Panc1 (cell line): ENCODE measurements at regions not wholly inside any gene's neighbourhood (a gene's known extent, or its start where the extent isn't known, plus 50 kb on each side); places are given as distances from the start of the nearest gene placed in this dataset.

Experiments
- CTCF ChIP-seq: fragments of 450-650 bp; IDR thresholded peaks from 2 replicates; pipeline ENCODE4 v1.5.1; 2017; ENCODE audit warnings: mild to moderate bottlenecking
- REST ChIP-seq, 2 experiments: IDR thresholded peaks; 2 replicates each; pipeline ENCODE4 v1.6.1; 2011 to 2012; ENCODE audit warnings: low read depth in 2 of 2, control low read depth in 1 of 2, low read length in 1 of 2, mild to moderate bottlenecking in 1 of 2, moderate library complexity in 1 of 2; ENCODE audit not compliant: insufficient read depth in 1 of 2

- TF ChIP-seq REST (IDR thresholded peaks at IDR 0.05; ENCODE audit: insufficient read depth in 1 of 2, low read depth in 2 of 2, low read length in 1 of 2) (no peak), CTCF (no peak)
Observed at GRCh38 chr7:106426803-106427202, 142.0 kb upstream of the NAMPT start.
